H1 (cell line): ENCODE measurements at regions not wholly inside any gene's neighbourhood (a gene's known extent, or its start where the extent isn't known, plus 50 kb on each side); places are given as distances from the start of the nearest gene placed in this dataset.

Source experiments
- CTCF ChIA-PET: fragments of 300-600 bp; sonication (Branson Sonifier 250); formaldehyde crosslinking; loops from one replicate; lab custom pipeline; 2021; ENCODE audit not compliant: partially characterized antibody; lab: Charles Lee
- POLR2A ChIA-PET: fragments of 300-600 bp; sonication (Branson Sonifier 250); formaldehyde crosslinking; loops from one replicate; lab custom pipeline; 2021; ENCODE audit warnings: inconsistent platforms; ENCODE audit not compliant: partially characterized antibody; lab: Charles Lee
- DNase-seq, 2 experiments: peaks; one replicate each; pipeline versions ENCODE4 v3.0.0 to v3.0.0-alpha.2; 2010 to 2022; ENCODE audit warnings: low spot score in 2 of 2, low read depth in 1 of 2, mixed read lengths in 1 of 2
- FAIRE-seq: peaks from 2 replicates; lab custom pipeline; 2011; peaks lifted over from hg19 to GRCh38; lab: Jason Lieb, UNC
- H2AFZ ChIP-seq: 2 replicates; pipeline ENCODE4 v1.8.1; 2012; ENCODE audit warnings: low read length, inconsistent platforms
- H2AK5ac ChIP-seq: 2 replicates; pipeline ENCODE4 v1.6.1; 2013; ENCODE audit warnings: low read depth, low read length
- H2BK120ac ChIP-seq: replicated peaks from 2 replicates; pipeline ENCODE3; 2013; ENCODE audit warnings: low read depth, low read length, inconsistent platforms
- H2BK12ac ChIP-seq: 2 replicates; pipeline ENCODE4 v1.6.1; 2013; ENCODE audit warnings: low read depth, low read length
- H2BK15ac ChIP-seq: 2 replicates; pipeline ENCODE4 v1.6.1; 2013; ENCODE audit warnings: low read length
- H2BK20ac ChIP-seq: 2 replicates; pipeline ENCODE4 v1.6.1; 2013; ENCODE audit warnings: low read length
- H2BK5ac ChIP-seq: 2 replicates; pipeline ENCODE4 v1.6.1; 2013; ENCODE audit warnings: low read depth, low read length
- H3K14ac ChIP-seq: 2 replicates; pipeline ENCODE4 v1.6.1; 2013; ENCODE audit warnings: inconsistent platforms; ENCODE audit not compliant: insufficient read length
- H3K18ac ChIP-seq: 2 replicates; pipeline ENCODE4 v1.6.1; 2013; ENCODE audit warnings: low read length; ENCODE audit errors: extremely low read depth
- H3K23ac ChIP-seq: 2 replicates; pipeline ENCODE4 v1.6.1; 2013; ENCODE audit warnings: inconsistent platforms; ENCODE audit not compliant: insufficient read length
- H3K23me2 ChIP-seq: 2 replicates; pipeline ENCODE4 v1.6.1; 2013; ENCODE audit warnings: low read depth, low read length
- H3K27ac ChIP-seq: 2 replicates; pipeline ENCODE4 v1.6.1; 2011; ENCODE audit warnings: low read depth, low read length, inconsistent platforms
- H3K27me3 ChIP-seq, 4 experiments: replicated peaks in 1 of 4; 1 replicate in 1 of 4; 2 replicates in 3 of 4; pipeline versions ENCODE4 v1.6.1 to v1.8.1; 2011 to 2013; ENCODE audit warnings: low read length in 3 of 4, mild to moderate bottlenecking in 3 of 4, inconsistent platforms in 2 of 4, mixed read lengths in 2 of 4, moderate library complexity in 1 of 4; ENCODE audit not compliant: control insufficient read depth in 3 of 4, insufficient read depth in 3 of 4; ENCODE audit errors: extremely low read depth in 1 of 4
- H3K36me3 ChIP-seq, 4 experiments: 2 replicates each; pipeline versions ENCODE4 v1.6.1 to v1.8.1; 2011 to 2013; ENCODE audit warnings: mild to moderate bottlenecking in 4 of 4, low read length in 3 of 4, moderate library complexity in 2 of 4, control low read depth in 1 of 4, inconsistent platforms in 1 of 4; ENCODE audit not compliant: insufficient read depth in 4 of 4, control insufficient read depth in 2 of 4
- H3K4ac ChIP-seq: replicated peaks from 2 replicates; pipeline ENCODE3; 2013; ENCODE audit warnings: low read length, low read depth, mixed read lengths, inconsistent platforms; ENCODE audit not compliant: insufficient read length
- H3K4me1 ChIP-seq, 4 experiments: replicated peaks in 1 of 4; 1 replicate in 1 of 4; 2 replicates in 3 of 4; pipeline versions ENCODE4 v1.6.1 to v1.8.1; 2011 to 2013; ENCODE audit warnings: low read length in 3 of 4, inconsistent platforms in 2 of 4, mixed read lengths in 1 of 4; ENCODE audit not compliant: insufficient read depth in 4 of 4, control insufficient read depth in 3 of 4
- H3K4me2 ChIP-seq, 2 experiments: 2 replicates each; pipeline versions ENCODE4 v1.6.1 to v1.8.1; 2011 to 2013; ENCODE audit warnings: low read depth in 2 of 2, low read length in 2 of 2, control low read depth in 1 of 2, inconsistent platforms in 1 of 2, mild to moderate bottlenecking in 1 of 2; ENCODE audit not compliant: insufficient read depth in 1 of 2
- H3K4me3 ChIP-seq, 4 experiments: fragments of 200-600, 300-600 bp in 1 of 4; sonication (generic), shearing (Covaris generic), sonication (Bioruptor Twin) in 1 of 4; 2 replicates each; pipeline versions ENCODE4 v1.5.1 to v1.8.1; 2011 to 2016; ENCODE audit warnings: low read length in 4 of 4, low read depth in 3 of 4, control low read depth in 2 of 4, inconsistent platforms in 2 of 4, mild to moderate bottlenecking in 2 of 4, mixed read lengths in 1 of 4, moderate library complexity in 1 of 4; ENCODE audit not compliant: insufficient read depth in 2 of 4; ENCODE audit errors: extremely low read depth in 1 of 4
- H3K56ac ChIP-seq: replicated peaks from 2 replicates; pipeline ENCODE3; 2013; ENCODE audit warnings: low read depth, mild to moderate bottlenecking, mixed read lengths, low read length, inconsistent platforms; ENCODE audit not compliant: insufficient read length
- H3K79me1 ChIP-seq: 2 replicates; pipeline ENCODE4 v1.6.1; 2013; ENCODE audit warnings: low read depth, low read length, control low read depth
- H3K79me2 ChIP-seq, 2 experiments: 2 replicates each; pipeline versions ENCODE4 v1.6.1 to v1.8.1; 2012 to 2013; ENCODE audit warnings: low read length in 2 of 2, mild to moderate bottlenecking in 2 of 2, inconsistent platforms in 1 of 2; ENCODE audit not compliant: insufficient read depth in 2 of 2, control insufficient read depth in 1 of 2
- H3K9ac ChIP-seq, 4 experiments: replicated peaks in 1 of 4; 1 replicate in 1 of 4; 2 replicates in 3 of 4; pipeline versions ENCODE4 v1.6.1 to v1.8.1; 2011 to 2013; ENCODE audit warnings: low read depth in 3 of 4, low read length in 3 of 4, control low read depth in 2 of 4, mild to moderate bottlenecking in 2 of 4, moderate library complexity in 2 of 4, inconsistent platforms in 1 of 4; ENCODE audit errors: extremely low read depth in 1 of 4
- H3K9me3 ChIP-seq, 2 experiments: 2 replicates each; pipeline versions ENCODE4 v1.6.1 to v1.8.1; 2012 to 2013; ENCODE audit warnings: mild to moderate bottlenecking in 2 of 2, moderate library complexity in 2 of 2, control low read depth in 1 of 2, inconsistent platforms in 1 of 2, low read depth in 1 of 2, low read length in 1 of 2, mixed read lengths in 1 of 2; ENCODE audit not compliant: insufficient read depth in 2 of 2
- H4K20me1 ChIP-seq, 2 experiments: replicated peaks in 1 of 2; 2 replicates each; pipeline versions ENCODE3 to v1.8.1; 2011 to 2013; ENCODE audit warnings: inconsistent platforms in 2 of 2, low read length in 2 of 2, mild to moderate bottlenecking in 1 of 2; ENCODE audit not compliant: insufficient read depth in 2 of 2, control insufficient read depth in 1 of 2
- H4K5ac ChIP-seq: 2 replicates; pipeline ENCODE4 v1.6.1; 2013; ENCODE audit warnings: low read length, low read depth, mixed read lengths, inconsistent platforms; ENCODE audit not compliant: insufficient read length
- H4K8ac ChIP-seq: 2 replicates; pipeline ENCODE4 v1.8.0; 2013; ENCODE audit warnings: mild to moderate bottlenecking, moderate library complexity, low read length, inconsistent platforms; ENCODE audit not compliant: insufficient read depth; ENCODE audit errors: extremely low read depth
- H4K91ac ChIP-seq: replicated peaks from 2 replicates; pipeline ENCODE3; 2013; ENCODE audit warnings: low read length, mixed read lengths, inconsistent platforms; ENCODE audit not compliant: insufficient read length
- CBX8 ChIP-seq: fragments of 300-800, 300-1000 bp; sonication (generic); IDR thresholded peaks from 2 replicates; pipeline ENCODE4 v1.7.1; 2016; ENCODE audit warnings: low read depth, low read length, borderline replicate concordance
- EP300 ChIP-seq, 2 experiments: IDR thresholded peaks; 1 replicate in 1 of 2; 2 replicates in 1 of 2; pipeline ENCODE4 v1.6.1; 2011 to 2012; ENCODE audit warnings: low read depth in 2 of 2, low read length in 2 of 2, mild to moderate bottlenecking in 2 of 2, borderline replicate concordance in 1 of 2, inconsistent platforms in 1 of 2, moderate library complexity in 1 of 2
- GABPA ChIP-seq: IDR thresholded peaks from 2 replicates; pipeline ENCODE4 v1.6.1; 2011; ENCODE audit warnings: mild to moderate bottlenecking, low read length, moderate library complexity, borderline replicate concordance; ENCODE audit not compliant: insufficient read depth
- GTF2F1 ChIP-seq: IDR thresholded peaks from 2 replicates; pipeline ENCODE4 v1.6.1; 2012; ENCODE audit warnings: low read depth, low read length, improper control_type of control experiment, borderline replicate concordance
- JUN ChIP-seq: IDR thresholded peaks from 2 replicates; pipeline ENCODE4 v1.6.1; 2011; ENCODE audit warnings: low read depth, mild to moderate bottlenecking, improper control_type of control experiment, low read length
- SAP30 ChIP-seq: fragments of 300-600 bp; sonication (generic); IDR thresholded peaks from 2 replicates; pipeline ENCODE4 v1.7.1; 2012; ENCODE audit warnings: low read length, moderate library complexity, mild to moderate bottlenecking, inconsistent platforms; ENCODE audit not compliant: insufficient read depth, insufficient replicate concordance
- SIX5 ChIP-seq: IDR thresholded peaks from 2 replicates; pipeline ENCODE4 v1.6.1; 2011; ENCODE audit warnings: mild to moderate bottlenecking, low read depth, low read length
- SUZ12 ChIP-seq: fragments of 200-600 bp; sonication (generic); IDR thresholded peaks from 2 replicates; pipeline ENCODE4 v1.6.1; 2012; ENCODE audit warnings: mild to moderate bottlenecking, inconsistent platforms, low read length, moderate library complexity, mixed read lengths
- USF2 ChIP-seq: IDR thresholded peaks from 2 replicates; pipeline ENCODE4 v1.6.1; 2011; ENCODE audit warnings: low read length, improper control_type of control experiment
- WGBS, 2 experiments: shearing (Covaris generic) in 1 of 2; methylation state at CpG; one replicate each; pipeline versions ENCODE4 v1.1.6 to v1.1.7; 2013 to 2015; ENCODE audit warnings: low lambda C conversion rate in 2 of 2, mixed read lengths in 2 of 2, inconsistent platforms in 1 of 2, low coverage in 1 of 2, missing lambda C conversion rate in 1 of 2; ENCODE audit not compliant: insufficient replicate concordance in 2 of 2, insufficient coverage in 1 of 2, insufficient read length in 1 of 2; ENCODE audit errors: extremely low coverage in 1 of 2, missing lambda C conversion rate in 1 of 2; 5-methylcytosine and 5-hydroxymethylcytosine counted together

DNA sequence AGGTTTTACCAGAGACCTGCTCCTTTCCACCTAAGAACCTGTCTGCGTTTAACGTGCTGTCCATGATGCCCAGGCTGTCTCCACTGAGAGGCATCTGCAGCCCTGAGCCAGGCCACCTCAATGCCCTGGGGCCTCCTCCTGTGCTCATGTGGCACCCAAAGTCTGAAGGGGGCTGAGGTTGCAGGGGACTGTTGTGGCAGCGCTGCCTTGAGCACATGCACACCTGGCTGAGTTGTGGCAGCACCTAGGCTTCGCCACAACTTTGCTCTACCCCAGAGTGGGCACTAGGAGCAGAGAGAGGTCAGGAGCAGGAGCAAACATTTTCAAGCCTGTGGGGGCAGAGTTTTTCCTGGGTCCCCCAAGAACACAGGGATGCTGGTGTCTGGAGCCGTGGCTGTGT is 1527.1 kb downstream of the PLA2G4A start:
- no peak for DNase-seq
- TF ChIP-seq USF2 (no peak), EP300 (IDR thresholded peaks at IDR 0.05; ENCODE audit: borderline replicate concordance in 1 of 2, low read depth in 2 of 2, low read length in 2 of 2) (no peak), JUN (no peak), CBX8 (no peak), GABPA (no peak), GTF2F1 (no peak), SIX5 (no peak), SUZ12 (no peak), SAP30 (no peak)
- TF ChIP-seq, all 59 proteins: peak for 0
- CTCF ChIA-PET: no interaction called here
- Histone ChIP-seq H2AFZ (no peak overlapping the region), H2BK5ac (no peak overlapping the region), H3K14ac (no peak overlapping the region), H2AK5ac (no peak overlapping the region), H2BK20ac (no peak overlapping the region), H3K9ac (no peak overlapping the region), H3K56ac (no peak overlapping the region), H3K79me2 (no peaks in the 10 kb centered on the region), H3K23ac (no peak overlapping the region), H3K36me3 (no peaks in the 10 kb centered on the region), H2BK15ac (no peak overlapping the region), H2BK120ac (no peak overlapping the region), H3K27me3 (no peaks in the 10 kb centered on the region), H4K8ac (no peak overlapping the region), H3K9me3 (no peaks in the 10 kb centered on the region; a peak in 1 of 4 replicates), H4K91ac (no peak overlapping the region), H3K23me2 (no peaks in the 10 kb centered on the region), H3K79me1 (no peaks in the 10 kb centered on the region), H3K18ac (no peak overlapping the region), H3K4me2 (no peak overlapping the region), H3K4me3 (no peak overlapping the region), H4K5ac (no peak overlapping the region), H4K20me1 (no peaks in the 10 kb centered on the region), H2BK12ac (no peak overlapping the region), H3K4me1 (no peaks in the 10 kb centered on the region), H3K4ac (no peak overlapping the region), H3K27ac (no peak overlapping the region)
- POLR2A ChIA-PET: no interaction called here
- no peak for FAIRE-seq
- WGBS, 2 experiments: 84% methylated on average over 5 of the region's 5 CpGs; no CpG with 5 or more reads in 1 of the 2 experiments
